GDM1 (cell line): ENCODE measurements at regions not wholly inside any gene's neighbourhood (a gene's known extent, or its start where the extent isn't known, plus 50 kb on each side); places are given as distances from the start of the nearest gene placed in this dataset.
"Not testable (repeated sequence)": the region's sequence is repeated elsewhere in the genome, so short reads cannot be mapped to it uniquely, and the experiment has no call there.

Source experiments
- DNase-seq: peaks from one replicate; lab custom pipeline; 2025; lab: John Stamatoyannopoulos, UW

DNA sequence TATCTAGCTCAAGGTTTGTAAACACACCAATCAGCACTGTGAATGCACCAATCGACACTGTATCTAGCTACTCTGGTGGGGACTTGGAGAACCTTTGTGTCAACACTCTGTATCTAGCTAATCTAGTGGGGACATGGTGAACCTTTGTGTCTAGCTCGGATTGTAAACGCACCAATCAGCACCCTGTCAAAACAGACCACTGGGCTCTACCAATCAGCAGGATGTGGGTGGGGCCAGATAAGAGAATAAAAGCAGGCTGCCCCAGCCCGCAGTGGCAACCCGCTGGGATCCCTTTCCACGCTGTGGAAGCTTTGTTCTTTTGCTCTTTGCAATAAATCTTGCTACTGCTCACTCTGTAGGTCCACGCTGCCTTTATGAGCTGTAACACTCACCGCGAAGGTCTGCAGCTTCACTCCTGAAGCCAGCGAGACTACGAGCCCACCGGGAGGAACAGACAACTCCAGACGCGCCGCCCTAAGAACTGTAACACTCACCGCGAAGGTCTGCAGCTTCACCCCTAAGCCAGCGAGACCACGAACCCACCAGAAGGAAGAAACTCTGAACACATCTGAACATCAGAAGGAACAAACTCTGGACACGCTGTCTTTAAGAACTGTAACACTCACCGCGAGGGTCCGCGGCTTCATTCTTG, 128.5 kb downstream of the MRPL14 start:
- DNase-seq, result not testable (repeated sequence)

DNA sequence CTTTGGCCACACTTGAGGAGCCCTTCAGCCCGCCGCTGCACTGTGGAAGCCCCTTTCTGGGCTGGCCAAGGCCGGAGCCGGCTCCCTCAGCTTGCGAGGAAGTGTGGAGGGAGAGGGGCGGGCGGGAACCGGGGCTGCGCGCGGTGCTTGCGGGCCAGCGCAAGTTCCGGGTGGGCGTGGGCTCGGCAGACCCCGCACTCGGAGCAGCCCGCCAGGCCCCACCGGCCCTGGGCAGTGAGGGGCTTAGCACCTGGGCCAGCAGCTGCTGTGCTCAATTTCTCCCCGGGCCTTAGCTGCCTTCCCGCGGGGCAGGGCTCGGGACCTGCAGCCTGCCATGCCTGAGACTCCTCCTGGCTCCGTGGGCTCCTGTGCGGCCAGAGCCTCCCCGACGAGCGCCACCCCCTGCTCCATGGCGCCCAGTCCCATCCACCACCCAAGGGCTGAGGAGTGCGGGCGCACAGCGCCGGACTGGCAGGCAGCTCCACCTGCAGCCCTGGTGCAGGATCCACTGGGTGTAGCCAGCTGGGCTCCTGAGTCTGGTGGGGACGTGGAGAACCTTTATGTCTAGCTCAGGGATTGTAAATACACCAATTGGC, 129.2 kb downstream of the MRPL14 start:
- not testable (repeated sequence) for DNase-seq

DNA sequence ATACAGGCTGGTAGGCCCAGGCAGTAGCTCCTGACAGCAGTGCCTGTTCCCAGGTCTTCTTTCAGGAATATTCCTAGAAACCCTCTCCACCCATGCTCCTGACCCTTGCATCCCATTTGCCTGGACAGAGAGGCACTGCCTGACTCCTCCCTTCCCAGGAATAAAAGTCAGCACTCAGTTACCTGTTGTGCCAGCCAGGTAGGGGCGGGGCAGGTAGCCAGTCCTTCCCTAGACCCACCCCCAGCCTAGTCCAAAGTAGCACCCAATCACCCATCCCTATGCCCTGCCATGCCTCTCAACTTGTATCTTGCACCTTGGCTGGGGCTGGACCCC, 129.9 kb downstream of the MRPL14 start:
- no peak for DNase-seq

DNA sequence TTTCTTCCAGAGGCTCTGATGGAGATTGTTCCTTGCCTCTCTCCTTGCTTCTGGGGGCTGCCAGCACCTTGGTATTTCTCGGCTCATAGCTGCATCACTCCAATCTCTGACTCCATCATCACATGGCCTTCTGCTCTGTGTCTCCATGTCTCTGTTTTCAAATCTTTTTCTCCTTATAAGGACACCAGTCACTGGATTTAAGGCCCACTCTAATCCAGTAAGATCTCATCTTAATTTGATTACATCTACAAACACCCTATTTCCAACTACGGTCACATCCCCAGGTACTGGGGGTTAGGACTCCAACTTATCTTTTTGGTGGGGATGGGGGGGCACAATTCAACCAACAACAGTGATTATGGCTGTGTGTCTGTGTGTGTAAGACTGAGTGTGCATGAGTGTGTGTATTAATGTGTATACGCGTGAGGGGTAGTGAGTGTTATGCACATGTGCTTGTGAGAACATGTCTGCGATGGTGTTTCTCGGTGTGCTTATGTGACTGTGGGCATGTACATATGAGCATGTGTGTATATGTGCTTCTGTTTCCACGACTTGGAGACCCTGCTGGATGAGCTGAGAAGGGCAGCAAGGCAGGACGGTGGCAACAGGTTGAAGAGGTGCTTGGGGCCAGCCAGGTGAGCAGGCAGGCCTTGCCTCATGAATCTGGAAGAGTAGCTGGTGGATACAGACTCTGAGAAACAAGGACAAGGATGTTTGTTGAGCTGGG, 130.5 kb downstream of the MRPL14 start:
- DNase-seq, result no peak

DNA sequence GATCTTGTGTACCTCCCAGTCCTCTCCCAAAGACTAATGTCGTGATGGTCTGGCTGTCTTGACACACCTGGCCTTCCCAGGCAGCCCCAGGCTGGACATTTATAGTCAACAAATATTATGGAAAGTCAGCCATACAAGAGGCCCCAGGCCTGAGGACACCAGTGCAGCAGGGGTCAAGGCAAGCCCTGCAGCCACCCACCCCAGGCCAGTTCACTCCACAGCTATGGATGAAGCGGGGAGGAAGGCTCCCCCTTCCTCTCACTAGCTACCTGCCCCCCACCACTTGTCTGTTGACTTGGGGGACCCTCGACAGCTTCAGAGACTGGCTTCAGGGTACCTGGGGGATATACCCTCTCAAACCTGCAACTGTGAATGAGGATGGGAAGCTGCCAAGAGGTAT, 132.1 kb downstream of the MRPL14 start:
- no peak for DNase-seq

DNA sequence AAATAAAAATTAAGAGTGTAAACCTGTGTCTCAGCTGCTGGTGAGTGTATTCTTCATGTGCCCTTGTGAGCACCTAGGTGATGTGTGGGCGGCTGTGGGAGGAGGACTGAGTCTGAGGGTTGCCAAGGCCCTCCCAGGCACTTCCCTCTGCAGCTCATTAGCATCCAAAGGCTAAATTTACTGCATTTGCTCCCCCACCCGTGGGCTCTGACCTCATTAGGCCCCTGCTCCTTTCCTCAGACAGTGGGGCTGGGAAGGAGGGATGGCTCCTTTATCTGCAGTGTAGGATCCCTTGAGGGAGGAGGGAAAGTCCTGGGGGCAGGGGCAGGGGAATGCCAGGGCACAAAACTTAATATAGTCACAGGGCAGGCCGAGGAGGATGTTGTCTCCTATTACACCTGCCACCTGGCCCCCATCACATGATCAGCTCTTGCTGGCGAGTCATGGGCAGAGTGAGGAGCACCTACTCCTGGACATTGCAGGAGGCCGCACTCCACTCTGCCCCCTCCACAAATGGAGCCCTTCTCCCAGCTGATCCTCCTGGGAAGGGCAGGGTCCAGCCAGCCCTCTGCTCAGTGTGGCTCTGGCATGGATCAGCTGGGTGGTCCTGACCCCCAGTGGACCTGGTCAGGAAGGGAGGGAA, 133.2 kb downstream of the MRPL14 start:
- DNase-seq, result no peak

DNA sequence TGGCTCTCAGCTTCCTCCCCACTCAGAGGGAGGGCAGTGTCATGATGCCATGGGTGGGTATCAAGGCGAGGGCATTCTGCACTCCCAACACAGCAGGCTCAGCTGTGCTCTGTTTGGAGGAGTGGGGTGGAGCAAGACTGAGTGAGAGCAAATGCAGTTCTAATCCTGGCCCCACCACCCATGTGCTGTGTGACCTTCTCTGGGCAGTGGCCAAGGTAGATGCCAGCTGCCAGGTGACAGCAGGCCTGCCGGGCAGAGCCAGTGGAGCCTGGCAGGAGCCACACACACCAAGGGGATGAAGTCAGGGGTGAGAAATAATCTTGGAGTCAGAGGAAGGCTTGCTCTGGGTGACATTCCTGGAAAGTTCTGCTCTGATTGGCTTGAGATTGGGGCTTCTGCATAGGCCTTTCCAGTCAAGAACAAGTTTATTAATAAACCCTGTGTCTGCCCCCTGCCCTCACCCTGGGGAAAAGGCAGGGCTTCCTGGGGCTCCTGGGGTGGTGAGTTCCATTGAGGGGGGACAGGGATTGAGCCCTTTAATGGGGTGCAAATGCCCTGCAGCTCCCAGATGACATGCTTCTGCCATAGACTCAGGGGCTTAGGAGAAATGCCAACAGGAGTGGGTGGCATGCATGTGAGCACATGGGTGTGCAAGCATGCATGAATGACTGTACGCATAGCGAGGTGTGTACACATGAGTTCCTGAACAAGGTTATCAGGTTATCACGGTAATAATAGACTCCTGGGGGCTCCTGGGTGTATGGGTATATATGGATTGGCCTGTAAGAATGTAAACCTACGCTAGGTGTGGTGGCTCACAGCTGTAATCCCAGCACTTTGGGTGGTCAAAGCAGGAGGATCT, 134.2 kb downstream of the MRPL14 start:
- no peak for DNase-seq

DNA sequence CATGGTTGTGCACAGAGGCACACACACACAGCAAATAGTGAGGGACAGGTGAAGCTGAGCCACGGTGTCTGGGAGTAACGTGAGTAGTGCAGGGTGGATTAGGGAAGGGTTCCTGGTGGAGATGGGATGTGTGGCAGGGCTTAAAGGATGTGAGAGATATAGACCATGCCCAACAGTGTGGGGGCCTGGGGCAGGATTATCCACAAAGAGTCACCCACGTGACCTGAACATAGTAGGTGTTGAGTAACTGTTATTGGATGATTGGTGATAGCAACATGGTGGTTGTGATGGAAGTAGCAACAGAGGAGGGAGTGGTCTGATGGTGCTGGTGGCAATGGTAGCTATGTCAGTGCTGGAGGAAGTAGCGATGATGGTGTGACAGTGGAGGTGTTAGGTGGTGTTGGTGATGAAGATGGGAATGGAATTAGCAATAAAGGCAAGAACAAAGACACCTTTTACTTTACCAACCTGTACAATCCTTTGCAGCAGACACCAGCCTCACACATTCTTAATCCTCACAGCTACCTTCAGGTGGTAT, 135.1 kb downstream of the MRPL14 start:
- DNase-seq, result no peak

DNA sequence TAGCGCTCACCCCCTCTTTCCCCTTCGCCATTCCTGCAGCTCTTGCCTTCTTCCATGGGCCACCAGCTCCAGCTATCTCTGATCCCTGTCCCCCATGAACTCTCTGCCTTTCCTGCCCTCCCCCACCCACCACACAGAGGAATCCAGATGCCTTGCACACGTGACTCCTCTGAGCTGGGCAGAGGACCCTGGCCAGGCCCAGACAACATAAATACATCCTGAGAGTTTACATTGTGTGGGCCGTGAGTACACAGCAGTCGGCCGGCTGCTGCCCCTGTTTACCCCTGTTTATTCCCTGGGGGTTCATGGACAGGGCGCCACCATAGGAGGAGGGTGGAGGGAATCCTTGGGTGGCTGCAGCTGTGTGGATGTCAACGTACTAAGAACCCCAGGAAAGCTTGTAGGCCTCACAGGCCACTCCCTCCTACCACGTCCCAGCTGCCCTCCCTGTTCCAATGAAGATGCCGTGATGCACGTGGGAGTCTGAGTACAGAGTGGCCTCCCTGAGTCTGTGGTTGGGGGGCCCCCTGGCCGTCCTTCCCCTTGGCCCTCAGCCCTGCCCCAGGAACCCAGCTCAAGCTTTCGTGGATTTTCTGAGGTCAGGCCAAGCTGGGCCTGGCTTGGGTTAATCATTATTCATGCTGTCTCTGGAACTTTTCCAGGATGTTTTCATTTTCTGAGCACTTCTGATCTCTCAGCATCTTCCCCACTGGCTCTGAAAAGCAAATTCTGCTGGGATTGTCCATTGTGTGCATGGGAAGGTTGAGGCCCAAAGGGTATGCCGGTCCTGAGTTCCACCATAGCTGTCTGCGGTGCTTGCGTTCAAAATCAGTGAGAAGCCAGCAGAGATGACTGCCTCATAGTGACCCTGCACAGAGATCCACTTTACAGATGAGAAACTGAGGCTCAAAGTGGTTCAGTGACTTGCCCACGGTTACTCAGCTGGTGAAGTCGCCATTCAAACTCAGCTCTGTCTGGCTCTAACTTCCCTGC, 136.3 kb downstream of the MRPL14 start:
- DNase-seq, result no peak

DNA sequence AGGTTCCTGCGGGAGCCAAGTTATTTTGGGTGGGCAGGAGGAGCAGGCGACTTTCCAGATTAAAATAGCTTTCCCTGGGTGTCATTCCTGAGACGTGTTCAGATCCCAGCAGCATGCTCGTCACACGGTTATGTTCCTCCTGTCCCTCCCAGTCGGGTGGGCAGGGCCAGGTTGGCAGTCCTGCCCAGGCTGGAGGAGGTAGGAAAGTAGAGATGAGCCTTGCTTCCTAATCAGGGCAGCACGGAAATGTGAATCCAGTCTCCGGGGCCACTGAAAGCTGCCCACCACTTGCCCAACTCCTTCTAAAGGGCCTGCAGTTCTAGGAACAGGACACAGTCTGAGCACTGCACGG, 137.0 kb downstream of the MRPL14 start:
- DNase-seq, result no peak

DNA sequence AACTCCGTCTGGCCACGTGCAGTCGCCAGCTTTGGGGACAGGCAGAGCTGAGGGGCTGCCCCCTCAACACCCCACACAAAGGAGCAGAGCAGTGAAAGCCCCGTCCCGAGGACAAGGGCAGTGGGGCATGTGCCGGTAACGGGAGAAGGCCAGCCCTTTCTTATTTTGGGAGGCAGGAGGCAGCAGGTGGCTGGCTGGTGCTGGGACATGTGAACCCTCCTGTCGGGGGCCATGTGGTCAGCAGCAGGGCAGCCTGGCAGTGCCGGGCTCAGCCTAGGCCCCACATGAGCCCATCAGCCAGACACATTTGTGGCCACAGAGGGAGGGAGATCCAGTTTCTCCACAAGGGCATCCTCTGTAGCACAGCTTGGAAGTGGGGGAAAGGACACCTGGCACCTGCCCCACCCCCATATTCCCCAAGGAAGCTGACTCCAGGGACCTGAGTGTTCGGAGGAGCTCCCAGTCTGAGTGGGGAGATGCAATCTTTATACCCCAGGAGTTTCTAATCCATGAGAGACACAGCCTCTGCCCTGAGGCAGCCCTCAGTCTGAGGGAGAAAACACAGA, 137.6 kb downstream of the MRPL14 start:
- no peak for DNase-seq

DNA sequence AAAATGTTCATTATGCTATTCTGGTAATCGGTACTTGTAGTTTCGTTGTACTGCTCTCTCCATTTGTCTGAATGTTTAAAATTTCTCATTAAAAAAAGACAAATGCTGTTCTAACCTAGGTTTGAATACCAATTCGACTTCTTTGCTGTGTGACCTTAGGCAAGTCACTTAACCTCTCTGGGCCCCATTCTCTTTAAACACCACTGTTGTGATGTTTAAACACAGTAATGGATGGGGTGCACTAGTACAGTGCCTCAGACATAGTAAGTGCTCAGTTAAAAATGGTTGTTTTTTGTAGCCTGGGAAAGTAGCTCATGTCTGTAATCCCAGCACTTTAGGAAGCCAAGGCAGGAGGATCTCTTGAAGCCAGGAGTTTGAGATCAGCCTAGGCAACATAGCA, 138.5 kb downstream of the MRPL14 start:
- no peak for DNase-seq

DNA sequence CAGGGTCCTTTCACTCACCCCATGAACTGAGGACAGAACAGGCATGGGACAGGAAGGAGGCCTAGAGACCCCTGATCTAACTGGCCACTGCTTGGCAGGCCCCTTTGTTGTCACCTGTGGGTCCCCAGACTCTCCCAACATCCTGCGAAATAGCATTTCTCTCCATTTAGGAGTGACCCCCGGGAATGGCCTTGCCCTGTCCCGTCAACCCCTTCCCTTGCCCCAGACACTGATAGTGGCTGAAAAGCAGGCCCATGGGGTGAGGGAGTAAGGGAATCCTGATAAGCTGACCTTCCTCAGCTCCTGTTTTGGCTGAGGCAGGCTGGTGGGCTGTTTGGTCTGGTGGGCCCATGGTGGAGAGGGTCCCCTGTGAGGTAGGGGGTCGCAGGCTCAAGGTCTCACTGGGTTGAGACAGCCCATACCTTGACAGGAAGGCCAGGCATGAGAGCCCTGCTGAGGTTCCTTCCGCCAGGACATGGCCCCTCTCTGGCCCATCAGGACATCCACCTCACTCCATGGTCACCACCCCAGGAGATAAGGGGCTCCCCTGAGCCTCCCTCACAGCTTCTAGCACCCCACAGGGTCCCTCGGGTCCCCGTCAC, 139.3 kb downstream of the MRPL14 start:
- DNase-seq, result no peak

DNA sequence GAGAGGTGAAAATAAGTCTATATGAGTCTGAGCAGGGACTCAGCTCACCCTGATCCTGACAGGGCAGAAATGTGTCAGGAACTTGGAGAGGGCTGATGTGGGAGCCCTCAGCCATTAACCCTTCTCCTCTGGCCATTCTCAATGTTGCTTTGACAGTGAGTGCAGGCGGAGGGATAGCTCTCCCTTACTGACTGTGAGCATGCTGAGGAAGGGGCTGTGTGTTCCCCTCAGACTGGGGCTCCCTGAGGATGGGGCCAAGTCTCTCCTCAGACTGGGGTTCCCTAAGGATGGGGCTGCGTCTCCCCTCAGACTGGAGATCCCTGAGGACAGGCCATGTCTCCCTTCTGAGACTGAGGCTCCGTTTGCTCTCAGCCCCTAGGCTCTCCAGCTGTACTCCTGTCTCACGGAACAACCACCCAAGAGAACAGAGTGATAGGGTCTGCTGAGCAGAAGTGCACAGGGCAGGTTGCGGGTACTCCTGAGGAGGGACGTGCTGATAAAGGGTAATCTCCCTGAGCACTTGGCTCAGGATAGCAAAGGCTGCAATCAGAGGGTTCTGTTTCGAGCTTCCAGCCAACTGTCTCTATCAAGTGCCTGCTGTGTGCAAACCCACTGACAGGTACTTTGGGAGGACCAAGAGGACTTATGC, 141.0 kb downstream of the MRPL14 start:
- DNase-seq, result no peak

DNA sequence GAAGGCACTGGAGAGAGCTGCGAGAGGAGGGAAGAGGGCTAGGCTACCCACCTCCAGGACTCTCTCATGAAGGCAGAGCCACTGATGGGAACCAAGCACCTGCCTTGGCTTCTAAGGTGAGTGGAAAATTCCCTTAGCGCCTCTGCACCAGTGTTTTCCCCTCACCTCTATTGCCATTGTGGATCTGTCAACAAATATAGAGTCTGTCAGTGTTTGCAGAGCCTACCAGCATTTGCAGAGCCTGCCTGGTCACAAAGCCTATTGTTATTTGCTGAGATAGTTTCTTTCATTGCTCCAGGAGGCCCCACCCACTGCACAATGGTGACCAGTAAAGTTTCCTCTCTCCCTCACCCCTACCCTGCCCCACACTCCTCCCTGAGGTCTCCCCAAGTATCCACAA, 141.9 kb downstream of the MRPL14 start:
- no peak for DNase-seq

DNA sequence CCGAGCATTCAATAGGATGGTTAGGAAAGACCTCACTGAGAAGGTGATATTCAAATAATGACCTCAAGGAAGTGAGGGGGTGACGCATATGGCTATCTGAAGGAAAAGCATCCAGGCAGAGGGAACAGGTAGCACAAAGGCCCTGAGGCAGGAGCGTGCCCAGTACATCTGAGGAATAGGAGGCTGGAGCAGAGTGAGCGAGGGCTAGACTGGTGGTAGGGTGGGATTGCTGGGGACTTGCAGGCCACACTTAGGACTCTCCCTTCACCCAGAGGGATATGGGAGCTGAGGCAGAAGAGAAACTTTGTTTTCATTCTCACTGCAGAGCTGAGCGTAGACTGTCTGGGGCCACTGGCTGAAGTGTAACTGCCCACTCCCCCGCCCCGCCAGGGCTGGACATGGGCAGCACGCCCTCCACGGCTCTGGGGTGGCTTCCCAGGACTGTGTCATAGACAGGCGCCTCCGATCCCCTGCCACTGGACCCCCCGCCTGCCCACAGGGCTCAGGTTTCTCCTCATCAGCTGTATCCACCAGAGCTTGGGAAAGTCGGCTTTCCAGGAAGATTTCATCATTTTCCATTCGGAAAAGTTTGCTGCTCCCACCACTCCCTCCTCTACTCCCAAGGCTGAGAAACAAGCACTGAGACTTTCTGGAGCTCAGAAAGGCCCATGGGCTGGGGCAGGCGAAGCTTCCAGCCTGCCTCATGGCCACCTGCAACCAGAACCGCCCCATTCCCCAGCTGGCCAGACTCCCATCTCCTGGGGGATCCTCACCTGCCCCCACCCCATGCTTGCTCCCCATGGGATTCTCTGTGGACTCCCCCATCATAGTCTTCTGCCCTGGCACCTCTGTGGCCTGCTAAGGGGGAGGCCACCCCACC, 142.6 kb downstream of the MRPL14 start:
- DNase-seq, result no peak

DNA sequence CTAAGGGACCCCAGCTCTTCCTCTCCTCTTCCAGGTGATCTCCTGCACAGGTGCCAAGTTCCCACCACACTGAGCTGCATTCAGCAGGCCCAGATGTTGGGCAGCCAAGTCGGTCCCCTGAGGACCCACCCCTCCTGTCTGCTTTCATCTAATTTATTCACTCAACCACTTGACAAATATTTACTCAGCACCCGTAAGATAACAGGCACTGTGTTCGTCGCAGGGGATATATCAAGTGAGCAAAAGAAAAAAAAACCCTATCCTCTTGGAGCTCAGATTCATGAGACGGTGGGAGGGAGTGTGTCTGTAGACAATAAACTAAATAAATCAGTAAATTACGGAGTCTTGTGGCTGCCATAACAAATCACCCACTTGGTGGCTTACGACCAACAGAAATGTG, 143.6 kb downstream of the MRPL14 start:
- no peak for DNase-seq

DNA sequence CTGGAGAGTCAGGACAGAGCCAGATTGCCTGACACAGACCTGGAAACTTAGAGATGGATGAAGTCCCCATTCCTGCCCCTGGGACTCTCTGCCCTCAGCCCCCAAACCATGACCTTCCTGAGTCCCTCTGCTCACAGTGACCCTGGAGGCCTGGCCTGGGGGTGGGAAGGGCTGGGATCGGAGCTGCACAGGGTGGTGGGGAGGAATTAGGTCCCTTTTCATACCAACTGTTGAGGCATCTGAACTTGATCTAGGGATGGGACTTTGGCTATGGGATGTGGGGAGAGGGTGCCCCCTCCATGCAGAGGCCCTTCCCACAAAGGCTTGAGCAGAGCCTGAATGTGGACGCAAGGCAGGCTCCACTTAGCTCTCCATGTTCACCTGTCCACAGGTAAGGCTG, 144.1 kb downstream of the MRPL14 start:
- no peak for DNase-seq
